Stimulated activated CD8-positive, alpha-beta memory T cell treated with anti-CD3 and anti-CD28 coated beads, Interleukin-4, amount 100 ng/mL, for 24 hours (primary cell): ENCODE measurements at regions not wholly inside any gene's neighbourhood (a gene's known extent, or its start where the extent isn't known, plus 50 kb on each side); places are given as distances from the start of the nearest gene placed in this dataset.
"Not testable (repeated sequence)": the region's sequence is repeated elsewhere in the genome, so short reads cannot be mapped to it uniquely, and the experiment has no call there.

Experiments
- DNase-seq: peaks from one replicate; pipeline ENCODE4 v3.0.0-alpha.2; 2020; ENCODE audit warnings: low read depth

GRCh38 chr16:60271025-60271771 lies 1537.1 kb upstream of the GOT2 start:
- no peak for DNase-seq

GRCh38 chr16:60261425-60261824 lies 1527.3 kb upstream of the GOT2 start:
- DNase-seq = no peak

- DNase-seq = no peak
These were observed 1525.8 kb upstream of the GOT2 start for GRCh38 chr16:60259956-60260355.

GRCh38 chr16:60246086-60246485 lies 1512.0 kb upstream of the GOT2 start:
- no peak for DNase-seq

GRCh38 chr16:60241671-60242070 lies 1507.6 kb upstream of the GOT2 start:
- no peak for DNase-seq

GRCh38 chr16:60230666-60231065 lies 1496.5 kb upstream of the GOT2 start:
- DNase-seq = no peak

- DNase-seq = no peak
These were observed 1491.4 kb upstream of the GOT2 start for GRCh38 chr16:60225541-60225940.

GRCh38 chr16:60217787-60218186 lies 1483.7 kb upstream of the GOT2 start:
- no peak for DNase-seq

GRCh38 chr16:60214311-60214710 lies 1480.2 kb upstream of the GOT2 start:
- no peak for DNase-seq

GRCh38 chr16:60206516-60206915 lies 1472.4 kb upstream of the GOT2 start:
- DNase-seq = no peak

- no peak for DNase-seq
These were observed 1470.1 kb upstream of the GOT2 start for GRCh38 chr16:60204181-60204580.

GRCh38 chr16:60203525-60204124 lies 1469.5 kb upstream of the GOT2 start:
- no peak for DNase-seq

GRCh38 chr16:60200729-60201128 lies 1466.6 kb upstream of the GOT2 start:
- not testable (repeated sequence) for DNase-seq

GRCh38 chr16:60200161-60200560 lies 1466.0 kb upstream of the GOT2 start:
- no peak for DNase-seq

GRCh38 chr16:60199150-60199549 lies 1465.0 kb upstream of the GOT2 start:
- no peak for DNase-seq

GRCh38 chr16:60181536-60181935 lies 1447.4 kb upstream of the GOT2 start:
- no peak for DNase-seq

GRCh38 chr16:60180609-60181008 lies 1446.5 kb upstream of the GOT2 start:
- no peak for DNase-seq

GRCh38 chr16:60170196-60170595 lies 1436.1 kb upstream of the GOT2 start:
- no peak for DNase-seq

GRCh38 chr16:60166111-60166510 lies 1432.0 kb upstream of the GOT2 start:
- DNase-seq = no peak

GRCh38 chr16:60151987-60152386 lies 1417.9 kb upstream of the GOT2 start:
- DNase-seq = no peak

- no peak for DNase-seq
These were observed 1416.8 kb upstream of the GOT2 start for GRCh38 chr16:60150907-60151306.

GRCh38 chr16:60143348-60143705 lies 1409.2 kb upstream of the GOT2 start:
- no peak for DNase-seq

GRCh38 chr16:60142619-60143347 lies 1408.7 kb upstream of the GOT2 start:
- DNase-seq = no peak
